ENCODE measurements at regions not wholly inside any gene's neighbourhood (a gene's known extent, or its start where the extent isn't known, plus 50 kb on each side); places are given as distances from the start of the nearest gene placed in this dataset.

GRCh38 chr7:155931396-155932085 lies 119.3 kb upstream of the SHH start:
- no peaks in the 10 kb centered on the region for H3K79me2 ChIP-seq (ENCODE audit: control insufficient read depth, low read length)
- H3F3A ChIP-seq (ENCODE audit: control insufficient read depth, insufficient read depth) = no peaks in the 10 kb centered on the region
- no peaks in the 10 kb centered on the region for H3K36me3 ChIP-seq (ENCODE audit: control insufficient read depth, low read length)
- H3K4me3 ChIP-seq (ENCODE audit: low read length) = no peak overlapping the region
- H4K20me1 ChIP-seq (ENCODE audit: control insufficient read depth, insufficient read depth, low read depth, low read length) = no peaks in the 10 kb centered on the region
- TF ChIP-seq CTCF (IDR thresholded peaks at IDR 0.05; ENCODE audit: low read depth, low read length, poor library complexity, severe bottlenecking) (no peak), EZH2phosphoT487 (IDR thresholded peaks at IDR 0.05; ENCODE audit: borderline replicate concordance, low read length) (no peak)
- H3K4me1 ChIP-seq (ENCODE audit: control insufficient read depth, low read length) = no peaks in the 10 kb centered on the region
- H3K27me3 ChIP-seq (ENCODE audit: control insufficient read depth, low read length) = no peaks in the 10 kb centered on the region
- H3K27ac ChIP-seq (ENCODE audit: low read depth, low read length) = no peak overlapping the region
- H3K9me3 ChIP-seq (ENCODE audit: control insufficient read depth, insufficient read depth, low read length) = peaks cover 11% of the 10 kb centered on the region; the same call in 1 of the 2 replicates
- no peak overlapping the region for H3K4me2 ChIP-seq (ENCODE audit: low read length)
- no peaks in the 10 kb centered on the region for H3K9me2 ChIP-seq (replicated peaks; ENCODE audit: control insufficient read depth, low read length)

GRCh38 chr7:155930527-155930926 lies 118.3 kb upstream of the SHH start:
- H3K27ac ChIP-seq (ENCODE audit: low read depth, low read length) = no peak overlapping the region

GRCh38 chr7:155930061-155930460 lies 117.8 kb upstream of the SHH start:
- Histone ChIP-seq H3K4me1 (ENCODE audit: control insufficient read depth, low read length) (no peaks in the 10 kb centered on the region), H3K27me3 (ENCODE audit: control insufficient read depth, low read length) (no peaks in the 10 kb centered on the region), H3K4me2 (ENCODE audit: low read length) (no peak overlapping the region), H3K79me2 (ENCODE audit: control insufficient read depth, low read length) (no peaks in the 10 kb centered on the region), H3K9me3 (ENCODE audit: control insufficient read depth, insufficient read depth, low read length) (peaks cover 11% of the 10 kb centered on the region; the same call in 1 of the 2 replicates), H3K9me2 (replicated peaks; ENCODE audit: control insufficient read depth, low read length) (no peaks in the 10 kb centered on the region), H4K20me1 (ENCODE audit: control insufficient read depth, insufficient read depth, low read depth, low read length) (no peaks in the 10 kb centered on the region), H3F3A (ENCODE audit: control insufficient read depth, insufficient read depth) (no peaks in the 10 kb centered on the region), H3K36me3 (ENCODE audit: control insufficient read depth, low read length) (no peaks in the 10 kb centered on the region), H3K27ac (ENCODE audit: low read depth, low read length) (no peak overlapping the region), H3K4me3 (ENCODE audit: low read length) (no peak overlapping the region)
- TF ChIP-seq CTCF (IDR thresholded peaks at IDR 0.05; ENCODE audit: low read depth, low read length, poor library complexity, severe bottlenecking) (no peak), EZH2phosphoT487 (IDR thresholded peaks at IDR 0.05; ENCODE audit: borderline replicate concordance, low read length) (no peak)

More at GRCh38 chr7:155930527-155930926, 118.3 kb upstream of the SHH start:
- Histone ChIP-seq H3F3A (ENCODE audit: control insufficient read depth, insufficient read depth) (no peaks in the 10 kb centered on the region), H4K20me1 (ENCODE audit: control insufficient read depth, insufficient read depth, low read depth, low read length) (no peaks in the 10 kb centered on the region), H3K9me3 (ENCODE audit: control insufficient read depth, insufficient read depth, low read length) (peaks cover 11% of the 10 kb centered on the region; the same call in 1 of the 2 replicates), H3K36me3 (ENCODE audit: control insufficient read depth, low read length) (no peaks in the 10 kb centered on the region), H3K4me1 (ENCODE audit: control insufficient read depth, low read length) (no peaks in the 10 kb centered on the region), H3K79me2 (ENCODE audit: control insufficient read depth, low read length) (no peaks in the 10 kb centered on the region), H3K4me3 (ENCODE audit: low read length) (no peak overlapping the region), H3K4me2 (ENCODE audit: low read length) (no peak overlapping the region), H3K27me3 (ENCODE audit: control insufficient read depth, low read length) (no peaks in the 10 kb centered on the region), H3K9me2 (replicated peaks; ENCODE audit: control insufficient read depth, low read length) (no peaks in the 10 kb centered on the region)
- no peak for TF ChIP-seq EZH2phosphoT487 (IDR thresholded peaks at IDR 0.05; ENCODE audit: borderline replicate concordance, low read length)
- TF ChIP-seq CTCF (IDR thresholded peaks at IDR 0.05; ENCODE audit: low read depth, low read length, poor library complexity, severe bottlenecking) = no peak

All from DOHH2 (cell line).